ENCODE measurements at regions not wholly inside any gene's neighbourhood (a gene's known extent, or its start where the extent isn't known, plus 50 kb on each side); places are given as distances from the start of the nearest gene placed in this dataset.

DNA sequence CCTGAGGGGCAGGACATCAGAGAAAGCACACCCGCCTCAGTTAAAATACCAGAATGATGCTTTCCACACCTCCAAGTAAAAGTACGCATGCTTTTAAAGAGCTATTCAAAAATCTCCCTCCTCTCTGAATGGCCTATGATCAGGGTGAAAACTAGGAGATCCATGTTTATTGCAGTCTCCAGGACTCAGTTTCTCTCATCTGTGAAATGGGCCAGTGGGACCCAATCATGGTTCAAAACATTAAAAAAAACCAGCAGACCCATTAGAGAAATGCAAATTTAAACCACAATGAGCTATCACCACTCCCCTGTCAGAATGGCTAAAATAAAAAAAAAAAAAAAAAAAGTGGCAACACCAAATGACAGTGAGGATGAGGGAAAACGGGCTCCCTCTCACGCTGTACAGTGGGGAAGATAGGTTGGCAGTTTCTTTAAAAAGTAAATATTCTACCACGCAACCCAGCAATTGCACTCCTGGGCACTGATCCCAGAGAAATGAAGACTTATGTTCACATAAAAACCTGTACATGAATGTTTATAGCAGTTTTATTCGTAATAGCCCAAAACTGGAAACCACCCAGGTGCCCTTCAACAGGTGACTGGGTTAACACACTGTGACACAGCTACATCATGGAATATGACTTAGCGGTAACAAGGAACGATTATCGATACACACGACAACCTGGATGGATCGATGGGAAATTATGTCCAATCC, 242.7 kb downstream of the MN1 start:
- Histone ChIP-seq H3K9me3 (ENCODE audit: control insufficient read depth, low read length) (no peaks in the 10 kb centered on the region), H3K79me2 (no peaks in the 10 kb centered on the region), H3K4me1 (no peaks in the 10 kb centered on the region), H3K36me3 (ENCODE audit: control insufficient read depth, insufficient read depth, low read length) (no peaks in the 10 kb centered on the region), H3K4me2 (ENCODE audit: low read length) (no peak overlapping the region), H3K27me3 (ENCODE audit: control insufficient read depth, insufficient read depth, low read length) (no peaks in the 10 kb centered on the region), H3K9ac (no peak overlapping the region), H3K27ac (no peak overlapping the region), H2AFZ (no peak overlapping the region), H3K4me3 (ENCODE audit: low read depth, low read length) (no peak overlapping the region)
- TF ChIP-seq, protein P1, sequence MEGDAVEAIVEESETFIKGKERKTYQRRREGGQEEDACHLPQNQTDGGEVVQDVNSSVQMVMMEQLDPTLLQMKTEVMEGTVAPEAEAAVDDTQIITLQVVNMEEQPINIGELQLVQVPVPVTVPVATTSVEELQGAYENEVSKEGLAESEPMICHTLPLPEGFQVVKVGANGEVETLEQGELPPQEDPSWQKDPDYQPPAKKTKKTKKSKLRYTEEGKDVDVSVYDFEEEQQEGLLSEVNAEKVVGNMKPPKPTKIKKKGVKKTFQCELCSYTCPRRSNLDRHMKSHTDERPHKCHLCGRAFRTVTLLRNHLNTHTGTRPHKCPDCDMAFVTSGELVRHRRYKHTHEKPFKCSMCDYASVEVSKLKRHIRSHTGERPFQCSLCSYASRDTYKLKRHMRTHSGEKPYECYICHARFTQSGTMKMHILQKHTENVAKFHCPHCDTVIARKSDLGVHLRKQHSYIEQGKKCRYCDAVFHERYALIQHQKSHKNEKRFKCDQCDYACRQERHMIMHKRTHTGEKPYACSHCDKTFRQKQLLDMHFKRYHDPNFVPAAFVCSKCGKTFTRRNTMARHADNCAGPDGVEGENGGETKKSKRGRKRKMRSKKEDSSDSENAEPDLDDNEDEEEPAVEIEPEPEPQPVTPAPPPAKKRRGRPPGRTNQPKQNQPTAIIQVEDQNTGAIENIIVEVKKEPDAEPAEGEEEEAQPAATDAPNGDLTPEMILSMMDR (IDR thresholded peaks at IDR 0.05), result no peak

DNA sequence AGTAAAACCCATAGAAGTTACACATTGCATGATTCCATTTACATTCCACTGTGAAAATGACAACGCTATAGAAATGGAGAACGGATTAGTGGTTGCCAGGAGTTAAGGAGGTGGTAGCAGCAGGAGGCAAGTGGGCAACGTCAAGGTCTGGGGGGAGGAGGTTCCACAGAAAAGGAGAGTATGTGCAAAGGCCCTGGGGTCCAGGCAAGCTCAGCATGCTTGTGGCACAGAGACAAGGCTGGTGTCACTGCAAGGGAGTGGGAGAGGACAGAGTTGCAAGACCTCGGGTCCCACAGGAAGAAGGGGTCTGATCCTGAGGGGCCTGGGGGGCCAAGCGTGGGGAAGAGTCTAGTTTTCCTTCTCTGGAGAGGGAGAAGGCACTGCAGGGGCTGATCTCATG, 240.8 kb downstream of the MN1 start:
- TF ChIP-seq, protein P1 (IDR thresholded peaks at IDR 0.05), result no peak
- H2AFZ ChIP-seq, result no peak overlapping the region
- no peaks in the 10 kb centered on the region for H3K27me3 ChIP-seq (ENCODE audit: control insufficient read depth, insufficient read depth, low read length)
- no peaks in the 10 kb centered on the region for H3K9me3 ChIP-seq (ENCODE audit: control insufficient read depth, low read length)
- no peak overlapping the region for H3K27ac ChIP-seq
- no peak overlapping the region for H3K4me2 ChIP-seq (ENCODE audit: low read length)
- H3K9ac ChIP-seq, result no peak overlapping the region
- H3K4me1 ChIP-seq, result no peaks in the 10 kb centered on the region
- no peaks in the 10 kb centered on the region for H3K79me2 ChIP-seq
- no peak overlapping the region for H3K4me3 ChIP-seq (ENCODE audit: low read depth, low read length)
- H3K36me3 ChIP-seq (ENCODE audit: control insufficient read depth, insufficient read depth, low read length), result no peaks in the 10 kb centered on the region

DNA sequence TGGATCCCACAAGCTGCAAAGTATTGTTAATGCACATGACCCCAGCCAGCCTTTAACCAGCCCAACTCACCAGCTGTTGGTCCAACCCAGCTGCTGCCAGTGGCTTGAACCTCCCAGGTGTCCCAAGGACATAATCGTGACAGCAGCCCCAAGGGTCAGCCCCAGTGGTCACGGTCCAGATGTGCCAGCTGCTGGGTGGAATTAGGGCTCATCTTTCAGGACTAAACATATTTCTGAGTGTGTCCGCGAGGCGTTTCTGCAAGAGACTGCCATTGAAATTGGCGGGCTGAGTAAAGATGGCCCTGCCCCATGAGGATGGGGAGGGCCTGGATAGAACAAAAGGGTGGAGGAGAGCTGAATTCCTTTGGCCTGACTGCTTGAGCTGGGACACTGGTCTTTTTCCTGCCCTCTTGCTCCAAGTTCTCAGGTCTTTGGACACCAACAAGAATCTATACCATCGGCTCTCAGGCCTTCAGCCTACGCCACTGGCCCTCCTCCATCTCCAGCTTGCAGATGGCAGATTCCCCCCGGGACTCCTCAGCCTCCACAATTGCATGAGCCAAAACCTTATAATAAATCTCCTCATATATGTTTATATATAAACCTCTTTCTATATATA, 240.2 kb downstream of the MN1 start:
- Histone ChIP-seq H3K9ac (no peak overlapping the region), H3K36me3 (ENCODE audit: control insufficient read depth, insufficient read depth, low read length) (no peaks in the 10 kb centered on the region), H3K4me3 (ENCODE audit: low read depth, low read length) (no peak overlapping the region), H3K27ac (no peak overlapping the region), H3K27me3 (ENCODE audit: control insufficient read depth, insufficient read depth, low read length) (no peaks in the 10 kb centered on the region), H3K4me1 (no peaks in the 10 kb centered on the region), H3K9me3 (ENCODE audit: control insufficient read depth, low read length) (no peaks in the 10 kb centered on the region), H2AFZ (no peak overlapping the region), H3K4me2 (ENCODE audit: low read length) (no peak overlapping the region), H3K79me2 (no peaks in the 10 kb centered on the region)
- TF ChIP-seq, protein P1 (IDR thresholded peaks at IDR 0.05), result no peak

DNA sequence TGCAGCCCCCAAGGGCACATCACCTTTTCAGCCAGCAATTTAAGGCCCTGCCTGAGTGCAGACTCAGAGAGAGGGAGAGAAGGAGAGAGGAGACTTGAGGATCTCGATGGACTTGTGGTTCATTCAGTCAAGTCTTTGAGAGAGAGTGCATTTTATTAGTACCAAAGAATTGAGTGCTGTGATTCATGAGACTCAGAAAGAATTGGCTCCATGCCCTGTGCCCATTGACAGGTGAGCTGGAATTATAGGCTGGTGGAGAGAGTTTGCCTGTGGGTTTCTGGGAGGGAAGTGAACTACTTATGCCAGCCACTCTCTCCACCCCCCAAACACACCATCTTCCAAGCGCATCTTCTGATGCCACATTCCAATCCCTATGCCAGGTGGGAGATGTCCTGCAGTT, 236.8 kb downstream of the MN1 start:
- TF ChIP-seq, protein P1 (IDR thresholded peaks at IDR 0.05), result no peak
- Histone ChIP-seq H3K27ac (no peak overlapping the region), H3K4me1 (no peaks in the 10 kb centered on the region), H3K9ac (no peak overlapping the region), H3K4me2 (ENCODE audit: low read length) (no peak overlapping the region), H3K9me3 (ENCODE audit: control insufficient read depth, low read length) (no peaks in the 10 kb centered on the region), H3K27me3 (ENCODE audit: control insufficient read depth, insufficient read depth, low read length) (no peaks in the 10 kb centered on the region), H3K4me3 (ENCODE audit: low read depth, low read length) (no peak overlapping the region), H3K36me3 (ENCODE audit: control insufficient read depth, insufficient read depth, low read length) (no peaks in the 10 kb centered on the region), H3K79me2 (no peaks in the 10 kb centered on the region), H2AFZ (no peak overlapping the region)

DNA sequence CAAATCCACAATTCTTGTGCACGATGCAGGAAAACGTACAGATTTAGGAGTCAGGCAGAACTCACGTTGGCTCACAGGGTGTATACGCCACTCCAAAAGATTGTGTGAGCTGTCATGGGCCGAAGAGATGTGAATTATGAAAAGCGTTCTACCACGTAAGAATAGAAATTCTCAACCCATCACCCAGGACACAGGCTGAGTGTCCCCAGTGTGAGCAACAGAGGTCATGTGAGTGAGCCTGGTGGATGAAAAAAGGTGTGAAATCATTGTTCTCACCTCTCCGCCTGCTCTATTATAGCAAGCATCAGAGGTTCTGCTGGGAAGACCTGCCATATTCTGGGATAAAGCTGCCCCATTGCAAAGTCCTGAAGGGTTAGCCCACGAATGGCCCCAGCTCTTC, 235.0 kb downstream of the MN1 start:
- Histone ChIP-seq H3K9me3 (ENCODE audit: control insufficient read depth, low read length) (no peaks in the 10 kb centered on the region), H3K27me3 (ENCODE audit: control insufficient read depth, insufficient read depth, low read length) (peaks cover 2% of the 10 kb centered on the region), H3K79me2 (no peaks in the 10 kb centered on the region), H3K36me3 (ENCODE audit: control insufficient read depth, insufficient read depth, low read length) (no peaks in the 10 kb centered on the region), H3K4me1 (no peaks in the 10 kb centered on the region), H2AFZ (no peak overlapping the region), H3K4me2 (ENCODE audit: low read length) (no peak overlapping the region), H3K27ac (no peak overlapping the region), H3K4me3 (ENCODE audit: low read depth, low read length) (no peak overlapping the region), H3K9ac (no peak overlapping the region)
- TF ChIP-seq, protein P1 (IDR thresholded peaks at IDR 0.05), result no peak
